K562 (cell line): ENCODE measurements at regions not wholly inside any gene's neighbourhood (a gene's known extent, or its start where the extent isn't known, plus 50 kb on each side); places are given as distances from the start of the nearest gene placed in this dataset.

Experiments used
- ATAC-seq: fragments of 200-7000 bp; cut with Tn5 transposase; 3 replicates; pipeline ENCODE4 v1.9.1; 2020; ENCODE audit warnings: moderate library complexity
- BruUV-seq: library from RNA; stranded (reverse); fragments of 400-500 nt; replicated peaks from 2 replicates; lab custom pipeline; 2021; lab: Mats Ljungman, UMichigan
- CTCF ChIA-PET: fragments of 300-600 bp; formaldehyde crosslinking; extraction: SDS; loops from one replicate; lab custom pipeline; 2021; ENCODE audit warnings: low intra/inter-chr PET ratio; lab: Yijun Ruan, JAX
- POLR2A ChIA-PET: fragments of 300-600, 350-650 bp; sonication (Branson Sonifier 250); formaldehyde crosslinking; extraction: SDS; loops from one replicate; lab custom pipeline; 2021; ENCODE audit warnings: antibody characterized with exemption, inconsistent platforms; lab: Yijun Ruan, JAX
- DNase-seq, 4 experiments: peaks; one replicate each; pipeline versions ENCODE4 v3.0.0 to v3.0.0-alpha.2; 2011 to 2018; ENCODE audit warnings: low spot score in 3 of 4, mixed read lengths in 3 of 4; ENCODE audit errors: extremely low read depth in 1 of 4
- FAIRE-seq: peaks from 2 replicates; lab custom pipeline; 2011; peaks lifted over from hg19 to GRCh38; lab: Jason Lieb, UNC
- H2AFZ ChIP-seq: 2 replicates; pipeline ENCODE4 v1.6.0; 2011; ENCODE audit warnings: low read depth, low read length, control low read depth, inconsistent platforms
- H3K27ac ChIP-seq: fragments of 200-600 bp; 3 replicates; pipeline ENCODE4 v1.8.0; 2011; ENCODE audit warnings: low read depth, mild to moderate bottlenecking, control low read depth, inconsistent platforms, low read length, moderate library complexity, mixed read lengths; ENCODE audit errors: extremely low read depth
- H3K27me3 ChIP-seq, 2 experiments: fragments of 300-600 bp in 1 of 2; 2 replicates in 1 of 2; 3 replicates in 1 of 2; pipeline versions ENCODE4 v1.6.0 to v1.8.0; 2011; ENCODE audit warnings: inconsistent platforms in 2 of 2, low read length in 2 of 2, mild to moderate bottlenecking in 1 of 2, mixed read lengths in 1 of 2, moderate library complexity in 1 of 2; ENCODE audit not compliant: control insufficient read depth in 2 of 2, insufficient read depth in 2 of 2
- H3K36me3 ChIP-seq: fragments of 300-600 bp; 3 replicates; pipeline ENCODE4 v1.8.0; 2011; ENCODE audit warnings: mild to moderate bottlenecking, low read length, inconsistent platforms; ENCODE audit not compliant: control insufficient read depth, insufficient read depth
- H3K4me1 ChIP-seq, 2 experiments: fragments of 200-600 bp in 1 of 2; replicated peaks in 1 of 2; 2 replicates in 1 of 2; 3 replicates in 1 of 2; pipeline versions ENCODE4 v1.5.1 to v1.8.0; 2011; ENCODE audit warnings: inconsistent platforms in 2 of 2, low read length in 2 of 2, mild to moderate bottlenecking in 1 of 2, mixed read lengths in 1 of 2, moderate library complexity in 1 of 2; ENCODE audit not compliant: control insufficient read depth in 2 of 2, insufficient read depth in 2 of 2
- H3K4me2 ChIP-seq: 2 replicates; pipeline ENCODE4 v1.6.1; 2011; ENCODE audit warnings: low read length, control low read depth, inconsistent platforms, mixed read lengths; ENCODE audit not compliant: insufficient read depth
- H3K4me3 ChIP-seq: fragments of 200-600 bp; sonication (generic), shearing (Covaris generic); 2 replicates; pipeline ENCODE4 v1.5.1; 2016; ENCODE audit warnings: control low read depth, inconsistent platforms
- H3K79me2 ChIP-seq: fragments of 200-600 bp; 3 replicates; pipeline ENCODE4 v1.8.0; 2011; ENCODE audit warnings: low read length, inconsistent platforms; ENCODE audit not compliant: control insufficient read depth, insufficient read depth
- H3K9ac ChIP-seq, 2 experiments: 2 replicates each; pipeline versions ENCODE4 v1.6.0 to v1.6.1; 2011; ENCODE audit warnings: low read depth in 2 of 2, low read length in 2 of 2, control low read depth in 1 of 2, inconsistent platforms in 1 of 2, mild to moderate bottlenecking in 1 of 2, mixed read lengths in 1 of 2; ENCODE audit not compliant: insufficient read depth in 1 of 2
- H3K9me1 ChIP-seq: one replicate; pipeline ENCODE4 v1.6.0; 2011; ENCODE audit warnings: inconsistent platforms, mild to moderate bottlenecking, low read length, moderate library complexity; ENCODE audit not compliant: control insufficient read depth, insufficient read depth
- H3K9me3 ChIP-seq: replicated peaks from 2 replicates; pipeline ENCODE4 v1.5.1; 2011; ENCODE audit warnings: low read depth, low read length, inconsistent platforms; ENCODE audit not compliant: control insufficient read depth, insufficient read depth
- H4K20me1 ChIP-seq: replicated peaks from 2 replicates; pipeline ENCODE4 v1.6.1; 2011; ENCODE audit warnings: low read length, inconsistent platforms, mixed read lengths; ENCODE audit not compliant: control insufficient read depth, insufficient read depth
- C11orf30 ChIP-seq: fragments of 450-650 bp; IDR thresholded peaks from 2 replicates; pipeline ENCODE4 v1.6.1; 2016; ENCODE audit warnings: low read depth, mild to moderate bottlenecking
- LCOR ChIP-seq: sonication (generic); formaldehyde crosslinking; IDR thresholded peaks from 2 replicates; pipeline ENCODE4 v1.8.0; 2022; ENCODE audit warnings: mild to moderate bottlenecking, missing genetic modification reagents
- MAFG ChIP-seq: fragments of 450-650 bp; conservative IDR thresholded peaks from 2 replicates; pipeline ENCODE4 v1.6.1; 2016; ENCODE audit warnings: missing genetic modification characterization, missing compliant biosample characterization
- RAD51 ChIP-seq: fragments of 450-650 bp; IDR thresholded peaks from 2 replicates; pipeline ENCODE4 v1.7.1; 2016; ENCODE audit warnings: low read depth, mild to moderate bottlenecking, borderline replicate concordance
- SRF ChIP-seq, 2 experiments: fragments of 250-450, 450-650 bp in 1 of 2; sonication (Bioruptor Pico) in 1 of 2; sonication (generic) in 1 of 2; formaldehyde crosslinking; IDR thresholded peaks; 2 replicates each; pipeline versions ENCODE4 v1.5.0 to v1.5.1; 2020 to 2022; ENCODE audit warnings: mild to moderate bottlenecking in 1 of 2, missing genetic modification reagents in 1 of 2
- ZNF23 ChIP-seq: fragments of 250-450 bp; sonication (Bioruptor Pico); IDR thresholded peaks from 2 replicates; pipeline ENCODE4 v1.4.0; 2020; ENCODE audit warnings: mild to moderate bottlenecking
- ZNF316 ChIP-seq: fragments of 450-650 bp; IDR thresholded peaks from 2 replicates; pipeline ENCODE4 v1.6.1; 2016
- WGBS: fragments of 100-300 bp; shearing (Covaris generic); methylation state at CpG from one replicate; pipeline ENCODE4 v1.1.6; 2016; ENCODE audit warnings: low coverage, mixed read lengths; ENCODE audit not compliant: insufficient coverage; ENCODE audit errors: missing lambda C conversion rate; 5-methylcytosine and 5-hydroxymethylcytosine counted together
- in situ Hi-C: fragments of 300-500 bp; cut with MboI; formaldehyde crosslinking; loops from 4 replicates; pipeline ENCODE4 v1.15.0; 2018; ENCODE audit warnings: inconsistent platforms, mixed read lengths
- intact Hi-C: fragments of 100-400 bp; cut with micrococcal nuclease; formaldehyde crosslinking; loops from 2 replicates; pipeline ENCODE4 v1.14.2; 2022
- TF ChIP-seq, protein P1 (sequence below): fragments of 200-800 bp; sonication (Bioruptor generic); IDR thresholded peaks from 2 replicates; pipeline ENCODE4 v1.6.1; 2016; ENCODE audit warnings: missing genetic modification characterization, missing compliant biosample characterization
- TF ChIP-seq, protein P2 (sequence below): IDR thresholded peaks from 2 replicates; pipeline ENCODE4 v1.6.1; 2014; ENCODE audit warnings: antibody characterized with exemption

DNA sequence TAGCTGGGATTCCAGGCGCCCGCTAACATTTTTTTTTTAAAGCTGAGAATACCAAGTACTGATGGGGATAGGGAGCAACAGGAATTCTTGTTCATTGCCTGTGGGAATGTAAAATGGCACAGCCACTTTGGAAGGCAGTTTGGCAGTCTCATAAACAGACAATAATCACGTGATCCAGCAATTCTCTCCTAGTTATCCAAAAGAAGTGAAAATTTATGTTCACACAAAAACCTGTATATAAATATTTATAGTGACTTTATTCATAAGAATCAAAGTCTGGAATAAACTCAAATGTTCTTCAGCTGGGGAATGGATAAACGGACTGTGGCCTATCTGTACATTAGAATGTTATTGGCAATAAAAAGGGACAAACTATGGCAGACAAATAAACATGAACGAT lies 72.5 kb upstream of the NEO1 start (continued):
- TF ChIP-seq, protein P1, sequence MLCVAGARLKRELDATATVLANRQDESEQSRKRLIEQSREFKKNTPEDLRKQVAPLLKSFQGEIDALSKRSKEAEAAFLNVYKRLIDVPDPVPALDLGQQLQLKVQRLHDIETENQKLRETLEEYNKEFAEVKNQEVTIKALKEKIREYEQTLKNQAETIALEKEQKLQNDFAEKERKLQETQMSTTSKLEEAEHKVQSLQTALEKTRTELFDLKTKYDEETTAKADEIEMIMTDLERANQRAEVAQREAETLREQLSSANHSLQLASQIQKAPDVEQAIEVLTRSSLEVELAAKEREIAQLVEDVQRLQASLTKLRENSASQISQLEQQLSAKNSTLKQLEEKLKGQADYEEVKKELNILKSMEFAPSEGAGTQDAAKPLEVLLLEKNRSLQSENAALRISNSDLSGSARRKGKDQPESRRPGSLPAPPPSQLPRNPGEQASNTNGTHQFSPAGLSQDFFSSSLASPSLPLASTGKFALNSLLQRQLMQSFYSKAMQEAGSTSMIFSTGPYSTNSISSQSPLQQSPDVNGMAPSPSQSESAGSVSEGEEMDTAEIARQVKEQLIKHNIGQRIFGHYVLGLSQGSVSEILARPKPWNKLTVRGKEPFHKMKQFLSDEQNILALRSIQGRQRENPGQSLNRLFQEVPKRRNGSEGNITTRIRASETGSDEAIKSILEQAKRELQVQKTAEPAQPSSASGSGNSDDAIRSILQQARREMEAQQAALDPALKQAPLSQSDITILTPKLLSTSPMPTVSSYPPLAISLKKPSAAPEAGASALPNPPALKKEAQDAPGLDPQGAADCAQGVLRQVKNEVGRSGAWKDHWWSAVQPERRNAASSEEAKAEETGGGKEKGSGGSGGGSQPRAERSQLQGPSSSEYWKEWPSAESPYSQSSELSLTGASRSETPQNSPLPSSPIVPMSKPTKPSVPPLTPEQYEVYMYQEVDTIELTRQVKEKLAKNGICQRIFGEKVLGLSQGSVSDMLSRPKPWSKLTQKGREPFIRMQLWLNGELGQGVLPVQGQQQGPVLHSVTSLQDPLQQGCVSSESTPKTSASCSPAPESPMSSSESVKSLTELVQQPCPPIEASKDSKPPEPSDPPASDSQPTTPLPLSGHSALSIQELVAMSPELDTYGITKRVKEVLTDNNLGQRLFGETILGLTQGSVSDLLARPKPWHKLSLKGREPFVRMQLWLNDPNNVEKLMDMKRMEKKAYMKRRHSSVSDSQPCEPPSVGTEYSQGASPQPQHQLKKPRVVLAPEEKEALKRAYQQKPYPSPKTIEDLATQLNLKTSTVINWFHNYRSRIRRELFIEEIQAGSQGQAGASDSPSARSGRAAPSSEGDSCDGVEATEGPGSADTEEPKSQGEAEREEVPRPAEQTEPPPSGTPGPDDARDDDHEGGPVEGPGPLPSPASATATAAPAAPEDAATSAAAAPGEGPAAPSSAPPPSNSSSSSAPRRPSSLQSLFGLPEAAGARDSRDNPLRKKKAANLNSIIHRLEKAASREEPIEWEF (CRISPR knock-in tag), result no peak
- TF ChIP-seq RAD51, result peak; percentile 62; the same call in 1 of the 2 replicates
- no peak for TF ChIP-seq LCOR (CRISPR knock-in tag)
- TF ChIP-seq, protein P2, sequence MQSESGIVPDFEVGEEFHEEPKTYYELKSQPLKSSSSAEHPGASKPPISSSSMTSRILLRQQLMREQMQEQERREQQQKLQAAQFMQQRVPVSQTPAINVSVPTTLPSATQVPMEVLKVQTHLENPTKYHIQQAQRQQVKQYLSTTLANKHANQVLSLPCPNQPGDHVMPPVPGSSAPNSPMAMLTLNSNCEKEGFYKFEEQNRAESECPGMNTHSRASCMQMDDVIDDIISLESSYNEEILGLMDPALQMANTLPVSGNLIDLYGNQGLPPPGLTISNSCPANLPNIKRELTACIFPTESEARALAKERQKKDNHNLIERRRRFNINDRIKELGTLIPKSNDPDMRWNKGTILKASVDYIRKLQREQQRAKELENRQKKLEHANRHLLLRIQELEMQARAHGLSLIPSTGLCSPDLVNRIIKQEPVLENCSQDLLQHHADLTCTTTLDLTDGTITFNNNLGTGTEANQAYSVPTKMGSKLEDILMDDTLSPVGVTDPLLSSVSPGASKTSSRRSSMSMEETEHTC, result no peak

DNA sequence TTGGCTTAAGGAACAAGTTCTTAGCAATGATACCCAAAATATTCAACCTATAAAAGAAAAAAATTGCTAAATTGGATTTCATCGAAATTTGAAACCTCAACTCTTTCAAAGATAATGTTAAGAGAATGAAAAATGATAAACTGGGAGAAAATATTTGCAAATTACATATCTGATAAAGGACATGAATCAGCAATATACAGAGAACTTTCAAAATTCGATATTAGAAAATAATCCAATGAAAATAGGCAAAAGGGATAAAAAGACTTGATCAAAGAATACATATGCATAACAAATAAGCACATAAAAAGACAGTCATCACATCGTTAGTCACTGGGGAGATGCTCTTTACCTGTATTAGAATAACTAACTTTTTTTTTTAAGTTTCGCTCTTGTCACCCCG lies 73.0 kb upstream of the NEO1 start:
- ATAC-seq (no peak), DNase-seq (no peak), FAIRE-seq (no peak)
- no peak overlapping the region for H3K4me2 ChIP-seq
- no peak overlapping the region for H3K4me3 ChIP-seq
- no TSS peak for BruUV-seq
- no peaks in the 10 kb centered on the region for H3K9me3 ChIP-seq
- H3K4me1 ChIP-seq, result no peaks in the 10 kb centered on the region
- H3K27me3 ChIP-seq, result no peaks in the 10 kb centered on the region; a peak in 1 of 5 replicates
- TF ChIP-seq ZNF23 (CRISPR knock-in tag) (no peak), SRF (CRISPR knock-in tag; IDR thresholded peaks at IDR 0.05) (no peak), C11orf30 (peak; percentile 62), MAFG (peak; percentile 53), ZNF316 (peak; percentile 78)
- in situ Hi-C loops, result no loop called here
- WGBS, result 0% methylated on average over 5 of the region's 5 CpGs
- H4K20me1 ChIP-seq, result no peaks in the 10 kb centered on the region
- ChIA-PET CTCF (no interaction called here), POLR2A (interaction anchor here (0.6 kb wide), 1 partner anchor 1101 kb away, joined by 3 read pairs; no protein-coding TSS in a partner anchor)
- H3K9me1 ChIP-seq, result no peaks in the 10 kb centered on the region
- no peak overlapping the region for H3K27ac ChIP-seq
- no peaks in the 10 kb centered on the region for H3K79me2 ChIP-seq
- H2AFZ ChIP-seq, result no peak overlapping the region
- no peak overlapping the region for H3K9ac ChIP-seq
- H3K36me3 ChIP-seq, result no peaks in the 10 kb centered on the region
- intact Hi-C loops, result no loop called here
